HepG2 (cell line): ENCODE measurements at regions not wholly inside any gene's neighbourhood (a gene's known extent, or its start where the extent isn't known, plus 50 kb on each side); places are given as distances from the start of the nearest gene placed in this dataset.

ENCODE experiments used
- ATAC-seq: fragments of 200-7000 bp; cut with Tn5 transposase; 3 replicates; pipeline ENCODE4 v1.9.1; 2020; ENCODE audit warnings: mild to moderate bottlenecking, moderate library complexity
- BruUV-seq: library from RNA; stranded (reverse); fragments of 400-500 nt; replicated peaks from 2 replicates; lab custom pipeline; 2021; lab: Mats Ljungman, UMichigan
- CTCF ChIA-PET: fragments of 300-600 bp; formaldehyde crosslinking; extraction: SDS; loops from one replicate; lab custom pipeline; 2021; ENCODE audit warnings: low total read pairs, inconsistent platforms, low intra/inter-chr PET ratio; lab: Yijun Ruan, JAX
- POLR2A ChIA-PET: fragments of 350-600 bp; sonication (Branson Sonifier 250); formaldehyde crosslinking; loops from one replicate; lab custom pipeline; 2020; ENCODE audit warnings: antibody characterized with exemption, inconsistent platforms; lab: Yijun Ruan, JAX
- DNase-seq: peaks from one replicate; pipeline ENCODE4 v3.0.0-alpha.2; 2015; ENCODE audit warnings: low spot score
- FAIRE-seq: peaks from 3 replicates; lab custom pipeline; 2011; peaks lifted over from hg19 to GRCh38; lab: Jason Lieb, UNC
- H2AFZ ChIP-seq: one replicate; pipeline ENCODE4 v1.6.1; 2011; ENCODE audit warnings: low read length, inconsistent platforms
- H3K27ac ChIP-seq: fragments of 300-600 bp; 3 replicates; pipeline ENCODE4 v1.8.0; 2011; ENCODE audit warnings: mixed run types, mild to moderate bottlenecking, mixed read lengths, low read length, inconsistent platforms; ENCODE audit not compliant: insufficient read depth; ENCODE audit errors: extremely low read length
- H3K27me3 ChIP-seq, 2 experiments: fragments of 200-600 bp in 1 of 2; 2 replicates in 1 of 2; 3 replicates in 1 of 2; pipeline versions ENCODE4 v1.6.0 to v1.8.0; 2011; ENCODE audit warnings: low read length in 2 of 2, mild to moderate bottlenecking in 2 of 2, moderate library complexity in 2 of 2, inconsistent platforms in 1 of 2; ENCODE audit not compliant: insufficient read depth in 2 of 2, control insufficient read depth in 1 of 2
- H3K36me3 ChIP-seq, 2 experiments: fragments of 200-600 bp in 1 of 2; replicated peaks in 1 of 2; 2 replicates in 1 of 2; 3 replicates in 1 of 2; pipeline versions ENCODE4 v1.5.1 to v1.8.0; 2011; ENCODE audit warnings: low read length in 2 of 2, inconsistent platforms in 1 of 2; ENCODE audit not compliant: insufficient read depth in 2 of 2, control insufficient read depth in 1 of 2
- H3K4me1 ChIP-seq: 2 replicates; pipeline ENCODE4 v1.5.1; 2012; ENCODE audit warnings: low read length, inconsistent platforms; ENCODE audit not compliant: insufficient read depth
- H3K4me2 ChIP-seq: 2 replicates; pipeline ENCODE4 v1.6.0; 2011; ENCODE audit warnings: low read depth, low read length, inconsistent platforms
- H3K4me3 ChIP-seq, 3 experiments: fragments of 200-600 bp in 1 of 3; sonication (generic), shearing (Covaris generic) in 1 of 3; replicated peaks in 1 of 3; 2 replicates each; pipeline ENCODE4 v1.5.1; 2011 to 2016; ENCODE audit warnings: low read length in 3 of 3, inconsistent platforms in 2 of 3, low read depth in 2 of 3, mild to moderate bottlenecking in 2 of 3, control low read depth in 1 of 3, mixed read lengths in 1 of 3; ENCODE audit not compliant: insufficient read depth in 1 of 3
- H3K79me2 ChIP-seq: one replicate; pipeline ENCODE4 v1.6.1; 2011; ENCODE audit warnings: low read length, inconsistent platforms; ENCODE audit not compliant: insufficient read depth
- H3K9ac ChIP-seq: 2 replicates; pipeline ENCODE4 v1.6.0; 2011; ENCODE audit warnings: mild to moderate bottlenecking, low read depth, low read length, inconsistent platforms; ENCODE audit not compliant: insufficient read depth
- H3K9me3 ChIP-seq: 2 replicates; pipeline ENCODE4 v1.5.1; 2012; ENCODE audit warnings: mild to moderate bottlenecking, low read length
- H4K20me1 ChIP-seq: 2 replicates; pipeline ENCODE4 v1.6.0; 2011; ENCODE audit warnings: inconsistent platforms, mild to moderate bottlenecking, low read length, moderate library complexity; ENCODE audit not compliant: insufficient read depth
- GMEB2 ChIP-seq: IDR thresholded peaks from 2 replicates; pipeline ENCODE4 v1.6.1; 2016; ENCODE audit warnings: missing biosample characterization, missing genetic modification reagents, low read depth
- JDP2 ChIP-seq: sonication (generic); formaldehyde crosslinking; IDR thresholded peaks from 2 replicates; pipeline ENCODE4 v1.8.1; 2022; ENCODE audit warnings: missing genetic modification reagents, borderline replicate concordance
- NCOA5 ChIP-seq: sonication (generic); formaldehyde crosslinking; IDR thresholded peaks from 2 replicates; pipeline ENCODE4 v1.4.0; 2020; ENCODE audit warnings: missing genetic modification reagents
- NFE2 ChIP-seq: sonication (generic); formaldehyde crosslinking; IDR thresholded peaks from 2 replicates; pipeline ENCODE4 v1.4.0; 2020; ENCODE audit warnings: missing genetic modification reagents
- SNAPC4 ChIP-seq: sonication (generic); formaldehyde crosslinking; IDR thresholded peaks from 2 replicates; pipeline ENCODE4 v1.4.0; 2020; ENCODE audit warnings: mild to moderate bottlenecking, missing genetic modification reagents
- TBX3 ChIP-seq: fragments of 450-650 bp; IDR thresholded peaks from 2 replicates; pipeline ENCODE4 v1.6.1; 2017; ENCODE audit warnings: antibody characterized with exemption, mild to moderate bottlenecking, inconsistent platforms, borderline replicate concordance
- THAP8 ChIP-seq: sonication (generic); formaldehyde crosslinking; IDR thresholded peaks from 2 replicates; pipeline ENCODE4 v1.5.1; 2020; ENCODE audit warnings: missing genetic modification reagents, mild to moderate bottlenecking, borderline replicate concordance
- TOE1 ChIP-seq: sonication (generic); formaldehyde crosslinking; IDR thresholded peaks from 2 replicates; pipeline ENCODE4 v1.4.0; 2020; ENCODE audit warnings: mild to moderate bottlenecking, missing genetic modification reagents
- ZBTB43 ChIP-seq: sonication (generic); formaldehyde crosslinking; conservative IDR thresholded peaks from 2 replicates; pipeline ENCODE4 v1.4.0; 2020; ENCODE audit warnings: missing genetic modification reagents
- ZMAT3 ChIP-seq: sonication (generic); formaldehyde crosslinking; conservative IDR thresholded peaks from 2 replicates; pipeline ENCODE4 v1.7.0; 2021; ENCODE audit warnings: missing genetic modification reagents
- ZNF275 ChIP-seq: sonication (generic); formaldehyde crosslinking; IDR thresholded peaks from 2 replicates; pipeline ENCODE4 v1.8.0; 2022; ENCODE audit warnings: missing genetic modification reagents, mild to moderate bottlenecking, inconsistent platforms, borderline replicate concordance
- ZNF343 ChIP-seq: sonication (generic); formaldehyde crosslinking; IDR thresholded peaks from 2 replicates; pipeline ENCODE4 v1.4.0; 2020; ENCODE audit warnings: mild to moderate bottlenecking, missing genetic modification reagents
- ZSCAN25 ChIP-seq: sonication (generic); formaldehyde crosslinking; IDR thresholded peaks from 2 replicates; pipeline ENCODE4 v1.8.0; 2022; ENCODE audit warnings: mild to moderate bottlenecking, missing genetic modification reagents
- WGBS: methylation state at CpG from one replicate; pipeline ENCODE4 v1.1.6; 2017; ENCODE audit warnings: low lambda C conversion rate; 5-methylcytosine and 5-hydroxymethylcytosine counted together
- in situ Hi-C: cut with HindIII; loops from 2 replicates; pipeline ENCODE4 v1.10.0; 2017; ENCODE audit warnings: low pct_unique_long_range_greater_than_20kb; ENCODE audit not compliant: extremely low pct_ligation_motif_present
- intact Hi-C: fragments of 100-400 bp; cut with micrococcal nuclease; formaldehyde crosslinking; loops from one replicate; pipeline ENCODE4 v1.10.0; 2022; ENCODE audit not compliant: unreplicated experiment

DNA sequence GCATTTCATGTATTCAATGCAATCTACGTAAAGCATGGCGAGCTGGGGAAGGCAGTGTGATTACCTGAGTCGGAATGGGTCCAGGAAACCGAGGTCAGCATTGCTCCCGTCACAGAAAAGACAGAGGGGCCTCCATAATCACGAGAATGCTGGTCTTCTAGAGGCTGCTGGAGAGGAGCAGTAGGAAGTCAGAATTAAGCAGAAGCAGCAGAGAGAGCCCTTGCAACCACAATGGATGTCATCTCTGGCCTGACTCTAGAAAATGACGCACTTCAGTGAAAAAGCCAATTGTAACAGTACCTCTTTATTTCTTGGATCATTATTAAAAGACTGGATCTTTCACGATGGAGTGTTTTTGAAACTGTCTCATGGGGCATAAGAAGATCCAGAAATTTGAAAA is 69.5 kb upstream of the FOXN3 start:
- Histone ChIP-seq H3K9ac (no peak overlapping the region), H3K79me2 (no peaks in the 10 kb centered on the region), H3K4me3 (no peak overlapping the region), H3K27ac (no peak overlapping the region), H4K20me1 (no peaks in the 10 kb centered on the region), H3K4me2 (no peak overlapping the region), H3K36me3 (no peaks in the 10 kb centered on the region; a peak in 1 of 5 replicates), H3K9me3 (no peaks in the 10 kb centered on the region), H3K4me1 (peaks cover 69% of the 10 kb centered on the region), H3K27me3 (no peaks in the 10 kb centered on the region), H2AFZ (no peak overlapping the region)
- ATAC-seq (no peak), FAIRE-seq (no peak), DNase-seq (no peak)
- CTCF ChIA-PET = no interaction called here
- intact Hi-C loops = no loop called here
- 98% methylated on average over 8 of the region's 8 CpGs for WGBS
- POLR2A ChIA-PET = no interaction called here
- no TSS peak for BruUV-seq
- in situ Hi-C loops = no loop called here
- TF ChIP-seq ZSCAN25 (no peak), GMEB2 (CRISPR knock-in tag) (no peak), TBX3 (no peak), ZBTB43 (no peak), TOE1 (no peak), SNAPC4 (no peak), NFE2 (CRISPR knock-in tag) (no peak), ZMAT3 (CRISPR knock-in tag) (no peak), JDP2 (CRISPR knock-in tag) (no peak), NCOA5 (no peak), ZNF343 (CRISPR knock-in tag) (no peak), ZNF275 (CRISPR knock-in tag) (no peak), THAP8 (no peak)
